HEK293 (cell line): ENCODE measurements at regions not wholly inside any gene's neighbourhood (a gene's known extent, or its start where the extent isn't known, plus 50 kb on each side); places are given as distances from the start of the nearest gene placed in this dataset.

ENCODE experiments used
- CTCF ChIA-PET: fragments of 350-600 bp; formaldehyde crosslinking; extraction: SDS; loops from one replicate; lab custom pipeline; 2021; ENCODE audit warnings: antibody characterized with exemption; lab: Yijun Ruan, JAX
- POLR2A ChIA-PET: fragments of 300-600 bp; formaldehyde crosslinking; extraction: SDS; loops from one replicate; lab custom pipeline; 2020; ENCODE audit warnings: antibody characterized with exemption, inconsistent platforms; lab: Yijun Ruan, JAX
- H3K27ac ChIP-seq: fragments of 200-500 bp; sonication (Bioruptor generic); 2 replicates; pipeline ENCODE4 v1.5.1; 2014; ENCODE audit warnings: low read depth, low read length, control low read depth, inconsistent platforms; ENCODE audit errors: extremely low read depth
- H3K36me3 ChIP-seq, 2 experiments: fragments of 200-500 bp in 1 of 2; sonication (Bioruptor generic) in 1 of 2; 1 replicate in 1 of 2; 2 replicates in 1 of 2; pipeline ENCODE4 v1.5.1; 2014 to 2017; ENCODE audit warnings: inconsistent platforms in 2 of 2, low read length in 2 of 2; ENCODE audit not compliant: control insufficient read depth in 2 of 2, insufficient read depth in 1 of 2
- H3K4me1 ChIP-seq: fragments of 200-500 bp; sonication (Bioruptor generic); 2 replicates; pipeline ENCODE4 v1.5.1; 2014; ENCODE audit warnings: mild to moderate bottlenecking, low read length, inconsistent platforms; ENCODE audit not compliant: control insufficient read depth, insufficient read depth
- H3K4me3 ChIP-seq: 2 replicates; pipeline ENCODE4 v1.5.1; 2011; ENCODE audit warnings: low read depth, mild to moderate bottlenecking, control low read depth, low read length, moderate library complexity
- H3K9me3 ChIP-seq: fragments of 200-500 bp; sonication (Bioruptor generic); 2 replicates; pipeline ENCODE4 v1.5.1; 2014; ENCODE audit warnings: low read depth, low read length, inconsistent platforms; ENCODE audit not compliant: control insufficient read depth, insufficient read depth
- AEBP2 ChIP-seq: fragments of 450-650 bp; formaldehyde crosslinking; IDR thresholded peaks from 2 replicates; pipeline ENCODE4 v1.5.1; 2016; ENCODE audit warnings: missing biosample characterization, missing genetic modification characterization, borderline replicate concordance
- FEZF1 ChIP-seq: fragments of 450-650 bp; formaldehyde crosslinking; IDR thresholded peaks from 2 replicates; pipeline ENCODE4 v1.5.1; 2016; ENCODE audit warnings: missing biosample characterization, missing genetic modification characterization
- GFI1B ChIP-seq: fragments of 450-650 bp; formaldehyde crosslinking; IDR thresholded peaks from 2 replicates; pipeline ENCODE4 v1.5.1; 2016; ENCODE audit warnings: missing biosample characterization, missing genetic modification characterization
- GLI4 ChIP-seq: fragments of 450-650 bp; formaldehyde crosslinking; IDR thresholded peaks from 2 replicates; pipeline ENCODE4 v1.5.1; 2016; ENCODE audit warnings: missing biosample characterization, missing genetic modification characterization
- ZNF146 ChIP-seq: fragments of 450-650 bp; formaldehyde crosslinking; IDR thresholded peaks from 2 replicates; pipeline ENCODE4 v1.5.1; 2016; ENCODE audit warnings: missing biosample characterization, missing genetic modification characterization
- ZNF2 ChIP-seq: fragments of 450-650 bp; formaldehyde crosslinking; IDR thresholded peaks from 2 replicates; pipeline ENCODE4 v1.5.1; 2016; ENCODE audit warnings: missing biosample characterization, missing genetic modification characterization
- ZNF214 ChIP-seq: fragments of 450-650 bp; formaldehyde crosslinking; IDR thresholded peaks from 2 replicates; pipeline ENCODE4 v1.5.1; 2017; ENCODE audit warnings: missing biosample characterization, mild to moderate bottlenecking, missing genetic modification characterization, borderline replicate concordance
- ZNF311 ChIP-seq: fragments of 450-650 bp; formaldehyde crosslinking; IDR thresholded peaks from 2 replicates; pipeline ENCODE4 v1.5.1; 2017; ENCODE audit warnings: missing biosample characterization, missing genetic modification characterization, borderline replicate concordance
- ZNF335 ChIP-seq: fragments of 450-650 bp; formaldehyde crosslinking; conservative IDR thresholded peaks from 2 replicates; pipeline ENCODE4 v1.5.1; 2016; ENCODE audit warnings: missing biosample characterization, missing genetic modification characterization
- ZNF341 ChIP-seq: fragments of 450-650 bp; formaldehyde crosslinking; IDR thresholded peaks from 2 replicates; pipeline ENCODE4; 2016; ENCODE audit warnings: low read depth, missing biosample characterization, missing genetic modification characterization
- ZNF394 ChIP-seq: fragments of 450-650 bp; formaldehyde crosslinking; IDR thresholded peaks from 2 replicates; pipeline ENCODE4 v1.5.1; 2016; ENCODE audit warnings: missing biosample characterization, missing genetic modification characterization, mild to moderate bottlenecking, moderate library complexity, borderline replicate concordance
- ZNF416 ChIP-seq: fragments of 450-650 bp; formaldehyde crosslinking; IDR thresholded peaks from 2 replicates; pipeline ENCODE4 v1.5.1; 2016; ENCODE audit warnings: missing biosample characterization, missing genetic modification characterization
- ZNF433 ChIP-seq: fragments of 450-650 bp; formaldehyde crosslinking; IDR thresholded peaks from 2 replicates; pipeline ENCODE4 v1.5.1; 2016; ENCODE audit warnings: missing biosample characterization, missing genetic modification characterization, low read depth
- ZNF549 ChIP-seq: fragments of 450-650 bp; IDR thresholded peaks from 2 replicates; pipeline ENCODE4 v1.5.1; 2018; ENCODE audit warnings: missing biosample characterization, missing genetic modification characterization, mild to moderate bottlenecking, inconsistent platforms, moderate library complexity
- ZNF629 ChIP-seq: fragments of 450-650 bp; formaldehyde crosslinking; IDR thresholded peaks from 2 replicates; pipeline ENCODE4 v1.5.1; 2017; ENCODE audit warnings: missing biosample characterization, missing genetic modification characterization
- ZNF701 ChIP-seq: fragments of 450-650 bp; formaldehyde crosslinking; IDR thresholded peaks from 2 replicates; pipeline ENCODE4 v1.5.1; 2016; ENCODE audit warnings: missing biosample characterization, missing genetic modification characterization
- ZNF707 ChIP-seq: fragments of 450-650 bp; formaldehyde crosslinking; IDR thresholded peaks from 2 replicates; pipeline ENCODE4 v1.5.1; 2016; ENCODE audit warnings: missing biosample characterization, missing genetic modification characterization
- TF ChIP-seq, protein P1 (sequence below): fragments of 450-650 bp; formaldehyde crosslinking; IDR thresholded peaks from 2 replicates; pipeline ENCODE4 v1.5.1; 2017; ENCODE audit warnings: missing biosample characterization, missing genetic modification characterization
- TF ChIP-seq, protein P2 (sequence below): fragments of 450-650 bp; formaldehyde crosslinking; conservative IDR thresholded peaks from 2 replicates; pipeline ENCODE4 v1.5.1; 2016; ENCODE audit warnings: low read depth, missing biosample characterization, missing genetic modification characterization
- TF ChIP-seq, protein P3 (sequence below): fragments of 450-650 bp; formaldehyde crosslinking; IDR thresholded peaks from 2 replicates; pipeline ENCODE4 v1.5.1; 2017; ENCODE audit warnings: missing biosample characterization, missing genetic modification characterization

- H3K27ac ChIP-seq = no peak overlapping the region
- H3K4me1 ChIP-seq = no peaks in the 10 kb centered on the region
- no peaks in the 10 kb centered on the region for H3K36me3 ChIP-seq
- H3K4me3 ChIP-seq = no peak overlapping the region
- ChIA-PET CTCF (no interaction called here), POLR2A (no interaction called here)
- TF ChIP-seq ZNF629 = no peak
- no peak for TF ChIP-seq GLI4 (tag by site-specific recombination)
- no peak for TF ChIP-seq ZNF416 (tag by site-specific recombination)
- no peak for TF ChIP-seq FEZF1 (tag by site-specific recombination)
- no peak for TF ChIP-seq ZNF433 (tag by site-specific recombination)
- TF ChIP-seq, protein P1, sequence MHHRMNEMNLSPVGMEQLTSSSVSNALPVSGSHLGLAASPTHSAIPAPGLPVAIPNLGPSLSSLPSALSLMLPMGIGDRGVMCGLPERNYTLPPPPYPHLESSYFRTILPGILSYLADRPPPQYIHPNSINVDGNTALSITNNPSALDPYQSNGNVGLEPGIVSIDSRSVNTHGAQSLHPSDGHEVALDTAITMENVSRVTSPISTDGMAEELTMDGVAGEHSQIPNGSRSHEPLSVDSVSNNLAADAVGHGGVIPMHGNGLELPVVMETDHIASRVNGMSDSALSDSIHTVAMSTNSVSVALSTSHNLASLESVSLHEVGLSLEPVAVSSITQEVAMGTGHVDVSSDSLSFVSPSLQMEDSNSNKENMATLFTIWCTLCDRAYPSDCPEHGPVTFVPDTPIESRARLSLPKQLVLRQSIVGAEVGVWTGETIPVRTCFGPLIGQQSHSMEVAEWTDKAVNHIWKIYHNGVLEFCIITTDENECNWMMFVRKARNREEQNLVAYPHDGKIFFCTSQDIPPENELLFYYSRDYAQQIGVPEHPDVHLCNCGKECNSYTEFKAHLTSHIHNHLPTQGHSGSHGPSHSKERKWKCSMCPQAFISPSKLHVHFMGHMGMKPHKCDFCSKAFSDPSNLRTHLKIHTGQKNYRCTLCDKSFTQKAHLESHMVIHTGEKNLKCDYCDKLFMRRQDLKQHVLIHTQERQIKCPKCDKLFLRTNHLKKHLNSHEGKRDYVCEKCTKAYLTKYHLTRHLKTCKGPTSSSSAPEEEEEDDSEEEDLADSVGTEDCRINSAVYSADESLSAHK (tag by site-specific recombination) = no peak
- no peak for TF ChIP-seq ZNF146
- TF ChIP-seq, protein P2, sequence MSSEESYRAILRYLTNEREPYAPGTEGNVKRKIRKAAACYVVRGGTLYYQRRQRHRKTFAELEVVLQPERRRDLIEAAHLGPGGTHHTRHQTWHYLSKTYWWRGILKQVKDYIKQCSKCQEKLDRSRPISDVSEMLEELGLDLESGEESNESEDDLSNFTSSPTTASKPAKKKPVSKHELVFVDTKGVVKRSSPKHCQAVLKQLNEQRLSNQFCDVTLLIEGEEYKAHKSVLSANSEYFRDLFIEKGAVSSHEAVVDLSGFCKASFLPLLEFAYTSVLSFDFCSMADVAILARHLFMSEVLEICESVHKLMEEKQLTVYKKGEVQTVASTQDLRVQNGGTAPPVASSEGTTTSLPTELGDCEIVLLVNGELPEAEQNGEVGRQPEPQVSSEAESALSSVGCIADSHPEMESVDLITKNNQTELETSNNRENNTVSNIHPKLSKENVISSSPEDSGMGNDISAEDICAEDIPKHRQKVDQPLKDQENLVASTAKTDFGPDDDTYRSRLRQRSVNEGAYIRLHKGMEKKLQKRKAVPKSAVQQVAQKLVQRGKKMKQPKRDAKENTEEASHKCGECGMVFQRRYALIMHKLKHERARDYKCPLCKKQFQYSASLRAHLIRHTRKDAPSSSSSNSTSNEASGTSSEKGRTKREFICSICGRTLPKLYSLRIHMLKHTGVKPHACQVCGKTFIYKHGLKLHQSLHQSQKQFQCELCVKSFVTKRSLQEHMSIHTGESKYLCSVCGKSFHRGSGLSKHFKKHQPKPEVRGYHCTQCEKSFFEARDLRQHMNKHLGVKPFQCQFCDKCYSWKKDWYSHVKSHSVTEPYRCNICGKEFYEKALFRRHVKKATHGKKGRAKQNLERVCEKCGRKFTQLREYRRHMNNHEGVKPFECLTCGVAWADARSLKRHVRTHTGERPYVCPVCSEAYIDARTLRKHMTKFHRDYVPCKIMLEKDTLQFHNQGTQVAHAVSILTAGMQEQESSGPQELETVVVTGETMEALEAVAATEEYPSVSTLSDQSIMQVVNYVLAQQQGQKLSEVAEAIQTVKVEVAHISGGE (tag by site-specific recombination) = no peak
- no peak for TF ChIP-seq GFI1B (tag by site-specific recombination)
- TF ChIP-seq ZNF707 = no peak
- no peak for TF ChIP-seq ZNF549
- TF ChIP-seq, protein P3, sequence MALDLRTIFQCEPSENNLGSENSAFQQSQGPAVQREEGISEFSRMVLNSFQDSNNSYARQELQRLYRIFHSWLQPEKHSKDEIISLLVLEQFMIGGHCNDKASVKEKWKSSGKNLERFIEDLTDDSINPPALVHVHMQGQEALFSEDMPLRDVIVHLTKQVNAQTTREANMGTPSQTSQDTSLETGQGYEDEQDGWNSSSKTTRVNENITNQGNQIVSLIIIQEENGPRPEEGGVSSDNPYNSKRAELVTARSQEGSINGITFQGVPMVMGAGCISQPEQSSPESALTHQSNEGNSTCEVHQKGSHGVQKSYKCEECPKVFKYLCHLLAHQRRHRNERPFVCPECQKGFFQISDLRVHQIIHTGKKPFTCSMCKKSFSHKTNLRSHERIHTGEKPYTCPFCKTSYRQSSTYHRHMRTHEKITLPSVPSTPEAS (tag by site-specific recombination) = no peak
- TF ChIP-seq ZNF311 (tag by site-specific recombination) = no peak
- TF ChIP-seq AEBP2 (tag by site-specific recombination) = no peak
- TF ChIP-seq ZNF701 (tag by site-specific recombination) = no peak
- TF ChIP-seq ZNF335 (tag by site-specific recombination) = no peak
- TF ChIP-seq ZNF394 (tag by site-specific recombination) = no peak
- no peak for TF ChIP-seq ZNF341 (tag by site-specific recombination)
- H3K9me3 ChIP-seq = no peaks in the 10 kb centered on the region
These were observed 1347.0 kb downstream of the EPHA7 start for GRCh38 chr6:92072387-92072786.

- no peak for TF ChIP-seq ZNF214 (tag by site-specific recombination)
- TF ChIP-seq, protein P3 (tag by site-specific recombination) = no peak
- TF ChIP-seq ZNF2 (tag by site-specific recombination) = no peak
- no peaks in the 10 kb centered on the region for H3K36me3 ChIP-seq
- no peaks in the 10 kb centered on the region for H3K9me3 ChIP-seq
- CTCF ChIA-PET = no interaction called here
- no peaks in the 10 kb centered on the region for H3K4me1 ChIP-seq
- no peak overlapping the region for H3K27ac ChIP-seq
- no peak overlapping the region for H3K4me3 ChIP-seq
- POLR2A ChIA-PET = no interaction called here
These were observed 1349.6 kb downstream of the EPHA7 start for GRCh38 chr6:92069781-92070180.
